ENCODE measurements at regions not wholly inside any gene's neighbourhood (a gene's known extent, or its start where the extent isn't known, plus 50 kb on each side); places are given as distances from the start of the nearest gene placed in this dataset.

DNA sequence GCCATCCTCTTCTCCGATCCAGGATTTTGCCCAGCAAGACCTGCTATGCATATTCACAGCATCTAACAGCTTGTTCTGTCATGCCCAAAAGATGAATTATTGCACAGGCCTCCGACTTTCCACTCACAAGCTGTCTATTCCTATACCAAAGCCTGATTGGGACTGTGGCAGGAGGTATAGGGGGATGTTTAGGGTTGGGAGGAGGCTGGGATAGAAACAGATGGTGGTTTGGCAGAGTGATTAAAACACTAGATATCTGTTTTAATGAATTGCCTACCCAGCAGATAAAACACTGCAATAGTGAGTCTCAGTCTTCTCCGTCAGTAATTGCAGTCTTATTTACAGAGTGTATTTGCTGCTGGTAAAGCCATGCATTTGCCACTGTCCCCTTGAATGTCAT lies 215.3 kb downstream of the TLR4 start (continued):
- TF ChIP-seq, protein P1, sequence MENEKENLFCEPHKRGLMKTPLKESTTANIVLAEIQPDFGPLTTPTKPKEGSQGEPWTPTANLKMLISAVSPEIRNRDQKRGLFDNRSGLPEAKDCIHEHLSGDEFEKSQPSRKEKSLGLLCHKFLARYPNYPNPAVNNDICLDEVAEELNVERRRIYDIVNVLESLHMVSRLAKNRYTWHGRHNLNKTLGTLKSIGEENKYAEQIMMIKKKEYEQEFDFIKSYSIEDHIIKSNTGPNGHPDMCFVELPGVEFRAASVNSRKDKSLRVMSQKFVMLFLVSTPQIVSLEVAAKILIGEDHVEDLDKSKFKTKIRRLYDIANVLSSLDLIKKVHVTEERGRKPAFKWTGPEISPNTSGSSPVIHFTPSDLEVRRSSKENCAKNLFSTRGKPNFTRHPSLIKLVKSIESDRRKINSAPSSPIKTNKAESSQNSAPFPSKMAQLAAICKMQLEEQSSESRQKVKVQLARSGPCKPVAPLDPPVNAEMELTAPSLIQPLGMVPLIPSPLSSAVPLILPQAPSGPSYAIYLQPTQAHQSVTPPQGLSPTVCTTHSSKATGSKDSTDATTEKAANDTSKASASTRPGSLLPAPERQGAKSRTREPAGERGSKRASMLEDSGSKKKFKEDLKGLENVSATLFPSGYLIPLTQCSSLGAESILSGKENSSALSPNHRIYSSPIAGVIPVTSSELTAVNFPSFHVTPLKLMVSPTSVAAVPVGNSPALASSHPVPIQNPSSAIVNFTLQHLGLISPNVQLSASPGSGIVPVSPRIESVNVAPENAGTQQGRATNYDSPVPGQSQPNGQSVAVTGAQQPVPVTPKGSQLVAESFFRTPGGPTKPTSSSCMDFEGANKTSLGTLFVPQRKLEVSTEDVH (IDR thresholded peaks at IDR 0.05; ENCODE audit: low read depth, partially characterized antibody), result no peak
- TF ChIP-seq POLR2AphosphoS2 (IDR thresholded peaks at IDR 0.05; ENCODE audit: low read depth, low read length), result no peak
- TF ChIP-seq, protein P2, sequence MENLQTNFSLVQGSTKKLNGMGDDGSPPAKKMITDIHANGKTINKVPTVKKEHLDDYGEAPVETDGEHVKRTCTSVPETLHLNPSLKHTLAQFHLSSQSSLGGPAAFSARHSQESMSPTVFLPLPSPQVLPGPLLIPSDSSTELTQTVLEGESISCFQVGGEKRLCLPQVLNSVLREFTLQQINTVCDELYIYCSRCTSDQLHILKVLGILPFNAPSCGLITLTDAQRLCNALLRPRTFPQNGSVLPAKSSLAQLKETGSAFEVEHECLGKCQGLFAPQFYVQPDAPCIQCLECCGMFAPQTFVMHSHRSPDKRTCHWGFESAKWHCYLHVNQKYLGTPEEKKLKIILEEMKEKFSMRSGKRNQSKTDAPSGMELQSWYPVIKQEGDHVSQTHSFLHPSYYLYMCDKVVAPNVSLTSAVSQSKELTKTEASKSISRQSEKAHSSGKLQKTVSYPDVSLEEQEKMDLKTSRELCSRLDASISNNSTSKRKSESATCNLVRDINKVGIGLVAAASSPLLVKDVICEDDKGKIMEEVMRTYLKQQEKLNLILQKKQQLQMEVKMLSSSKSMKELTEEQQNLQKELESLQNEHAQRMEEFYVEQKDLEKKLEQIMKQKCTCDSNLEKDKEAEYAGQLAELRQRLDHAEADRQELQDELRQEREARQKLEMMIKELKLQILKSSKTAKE (IDR thresholded peaks at IDR 0.05; ENCODE audit: low read depth, poor library complexity, severe bottlenecking), result no peak
- TF ChIP-seq CHD1 (IDR thresholded peaks at IDR 0.05; ENCODE audit: low read depth, low read length), result no peak
- TF ChIP-seq, protein P3, sequence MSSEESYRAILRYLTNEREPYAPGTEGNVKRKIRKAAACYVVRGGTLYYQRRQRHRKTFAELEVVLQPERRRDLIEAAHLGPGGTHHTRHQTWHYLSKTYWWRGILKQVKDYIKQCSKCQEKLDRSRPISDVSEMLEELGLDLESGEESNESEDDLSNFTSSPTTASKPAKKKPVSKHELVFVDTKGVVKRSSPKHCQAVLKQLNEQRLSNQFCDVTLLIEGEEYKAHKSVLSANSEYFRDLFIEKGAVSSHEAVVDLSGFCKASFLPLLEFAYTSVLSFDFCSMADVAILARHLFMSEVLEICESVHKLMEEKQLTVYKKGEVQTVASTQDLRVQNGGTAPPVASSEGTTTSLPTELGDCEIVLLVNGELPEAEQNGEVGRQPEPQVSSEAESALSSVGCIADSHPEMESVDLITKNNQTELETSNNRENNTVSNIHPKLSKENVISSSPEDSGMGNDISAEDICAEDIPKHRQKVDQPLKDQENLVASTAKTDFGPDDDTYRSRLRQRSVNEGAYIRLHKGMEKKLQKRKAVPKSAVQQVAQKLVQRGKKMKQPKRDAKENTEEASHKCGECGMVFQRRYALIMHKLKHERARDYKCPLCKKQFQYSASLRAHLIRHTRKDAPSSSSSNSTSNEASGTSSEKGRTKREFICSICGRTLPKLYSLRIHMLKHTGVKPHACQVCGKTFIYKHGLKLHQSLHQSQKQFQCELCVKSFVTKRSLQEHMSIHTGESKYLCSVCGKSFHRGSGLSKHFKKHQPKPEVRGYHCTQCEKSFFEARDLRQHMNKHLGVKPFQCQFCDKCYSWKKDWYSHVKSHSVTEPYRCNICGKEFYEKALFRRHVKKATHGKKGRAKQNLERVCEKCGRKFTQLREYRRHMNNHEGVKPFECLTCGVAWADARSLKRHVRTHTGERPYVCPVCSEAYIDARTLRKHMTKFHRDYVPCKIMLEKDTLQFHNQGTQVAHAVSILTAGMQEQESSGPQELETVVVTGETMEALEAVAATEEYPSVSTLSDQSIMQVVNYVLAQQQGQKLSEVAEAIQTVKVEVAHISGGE (CRISPR knock-in tag; IDR thresholded peaks at IDR 0.05), result no peak
- no peak for TF ChIP-seq FOXK2 (IDR thresholded peaks at IDR 0.05)
- TF ChIP-seq IKZF2 (IDR thresholded peaks at IDR 0.05), result no peak

Measured in GM12878 (cell line).